ENCODE measurements at regions not wholly inside any gene's neighbourhood (a gene's known extent, or its start where the extent isn't known, plus 50 kb on each side); places are given as distances from the start of the nearest gene placed in this dataset.

DNA sequence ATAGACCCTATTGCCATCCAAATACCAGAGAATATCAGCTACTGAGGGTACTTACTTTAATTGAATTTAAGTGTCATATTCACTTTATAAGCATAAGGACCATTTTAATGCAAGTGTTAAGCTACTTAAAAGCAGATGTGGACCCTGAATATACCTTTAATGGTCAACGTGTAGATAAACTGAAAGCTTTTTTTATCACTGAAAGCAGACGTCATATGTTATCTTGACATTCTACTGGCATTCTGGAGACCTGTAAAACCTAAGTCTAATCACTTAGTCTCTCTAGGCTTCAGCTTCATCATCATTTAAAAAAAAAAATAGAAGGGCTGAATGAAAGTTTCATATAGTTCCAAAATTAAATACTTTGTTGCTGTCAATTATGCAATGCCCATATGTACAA is 116.5 kb downstream of the ELAPOR2 start:
- no peak for DNase-seq

DNA sequence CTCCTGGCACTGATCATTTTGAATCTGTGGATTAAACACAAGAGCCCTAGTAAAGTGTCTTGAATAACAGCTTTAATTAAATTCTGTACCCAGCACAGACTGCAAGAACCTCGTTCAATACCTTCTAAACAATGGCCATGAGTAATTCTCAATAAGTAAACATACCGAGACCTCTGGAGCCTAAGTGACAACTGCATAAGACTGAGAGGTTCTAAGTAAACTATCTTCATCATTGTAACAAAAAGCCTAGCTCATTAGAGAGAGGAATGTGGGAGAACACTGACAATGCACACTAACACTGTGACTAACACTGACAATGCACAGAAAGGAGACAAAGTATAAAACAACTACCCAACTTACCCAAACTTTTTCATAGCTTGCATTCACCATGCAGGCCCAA is 117.4 kb downstream of the ELAPOR2 start:
- DNase-seq: no peak

DNA sequence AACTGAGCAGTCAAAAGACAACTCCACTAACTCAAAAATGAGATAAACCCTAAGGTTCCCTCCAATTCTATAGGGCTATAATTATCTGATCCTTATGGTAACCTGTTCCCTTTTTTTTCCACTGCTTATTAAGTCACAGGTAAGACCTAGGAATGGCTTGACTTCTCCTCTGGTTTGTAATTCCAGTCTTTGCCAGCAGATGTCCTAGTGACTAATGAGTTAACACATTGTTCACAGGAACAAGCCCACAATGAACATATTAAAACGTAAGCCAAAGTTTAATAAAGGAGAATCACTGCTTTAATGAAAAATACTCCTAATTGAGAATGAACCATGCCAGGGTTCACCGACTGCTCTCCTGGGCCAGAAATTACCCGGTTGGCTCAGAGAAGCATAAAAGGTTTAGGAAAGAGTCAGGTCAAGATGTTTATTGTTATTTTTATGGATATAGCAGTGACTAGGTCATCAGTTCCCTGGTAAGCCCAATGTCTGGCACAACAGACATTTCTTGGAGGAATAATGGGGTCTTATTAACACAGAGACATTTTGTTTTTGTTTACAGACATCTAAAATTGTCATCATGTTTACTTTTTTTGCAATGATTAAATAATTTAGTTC is 120.1 kb downstream of the ELAPOR2 start:
- DNase-seq: peak; percentile 50

DNA sequence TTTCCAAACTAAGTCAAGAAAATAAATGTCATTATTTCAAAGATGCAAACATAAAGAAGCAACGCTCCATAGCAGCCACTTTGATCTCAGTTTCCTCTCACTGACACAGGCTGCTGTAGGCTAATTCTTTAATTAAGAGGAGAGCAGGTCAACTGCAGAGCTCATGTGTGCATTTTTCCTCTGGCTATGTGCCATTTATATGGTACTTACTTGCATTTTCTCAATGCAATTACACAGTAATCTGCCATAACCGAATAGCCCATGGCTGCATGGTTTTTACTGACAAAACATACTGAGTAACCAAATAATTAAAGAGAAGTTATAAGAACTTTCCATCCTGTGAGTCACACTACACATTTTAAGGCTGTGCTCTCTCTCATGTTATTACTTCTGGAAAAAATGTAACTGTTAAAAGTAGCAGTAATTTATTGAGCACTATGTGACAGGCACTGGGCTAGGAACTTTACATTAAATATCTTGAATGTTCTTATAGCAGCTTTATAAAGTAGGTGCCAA is 122.0 kb downstream of the ELAPOR2 start:
- no peak for DNase-seq

DNA sequence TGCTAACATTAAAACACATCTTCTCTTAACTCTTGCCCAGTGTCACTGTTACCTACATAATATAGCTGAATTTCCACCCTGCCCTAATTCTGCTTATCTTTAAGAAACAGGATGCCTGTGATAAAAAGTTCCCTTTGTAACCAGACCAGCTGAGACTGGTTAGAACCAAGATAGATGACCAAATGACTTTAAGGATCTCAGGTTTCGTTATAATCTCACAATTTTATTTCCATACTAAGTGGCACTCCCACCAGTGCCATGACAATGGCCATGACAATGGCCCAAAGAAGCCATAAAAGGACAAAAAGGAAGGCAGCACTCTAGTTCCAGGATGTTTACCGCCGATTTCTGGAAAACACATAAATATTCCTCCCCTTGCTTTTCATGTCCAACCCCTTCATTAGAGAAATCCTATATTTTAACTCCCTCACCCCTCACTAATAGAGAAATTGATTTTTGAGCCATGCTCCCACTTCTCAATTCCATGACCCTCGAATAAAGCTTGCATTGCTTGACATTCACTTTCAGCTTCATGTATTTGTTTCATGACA is 126.1 kb downstream of the ELAPOR2 start:
- DNase-seq: no peak

DNA sequence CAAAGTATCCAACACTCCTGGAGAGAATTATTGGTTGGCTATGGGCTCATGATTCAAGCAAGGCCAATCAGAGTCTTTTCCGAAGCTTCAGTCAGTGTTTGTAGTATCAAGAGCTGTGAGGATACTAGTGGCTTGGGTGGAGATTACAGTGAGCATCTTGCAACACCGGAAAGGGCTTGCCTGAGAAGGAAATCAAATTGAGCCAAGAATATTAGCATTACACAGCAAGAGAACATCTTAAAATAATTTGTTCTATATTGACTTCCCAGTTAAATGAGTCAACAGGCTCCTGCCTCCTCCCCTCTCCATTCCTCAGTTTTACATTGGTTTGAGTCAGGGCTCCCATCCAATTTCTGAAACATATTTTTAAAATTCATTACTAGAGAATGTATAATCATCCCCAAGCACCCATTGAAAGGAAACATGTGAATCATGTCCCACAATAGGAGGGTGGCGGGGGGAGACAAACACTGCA is 127.4 kb downstream of the ELAPOR2 start:
- DNase-seq: peak; percentile 84

DNA sequence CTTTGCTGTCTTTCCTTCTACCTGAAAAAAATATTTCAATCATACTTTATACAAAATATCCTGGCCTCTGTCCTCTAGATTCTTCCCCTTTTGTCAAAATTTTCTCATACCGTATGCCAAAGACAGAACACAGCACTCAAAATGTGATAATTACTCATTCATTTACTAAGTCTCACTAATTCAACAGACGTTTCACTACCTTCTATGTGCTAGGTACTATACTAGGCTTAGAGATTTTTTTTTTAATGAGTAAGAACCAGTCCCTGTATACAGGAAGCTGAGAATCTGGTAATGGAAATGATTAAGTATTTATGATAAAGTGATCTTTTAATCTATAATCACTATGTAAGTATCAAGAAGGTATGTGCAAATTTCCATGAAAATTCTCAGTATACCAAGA is 128.0 kb downstream of the ELAPOR2 start:
- no peak for DNase-seq

DNA sequence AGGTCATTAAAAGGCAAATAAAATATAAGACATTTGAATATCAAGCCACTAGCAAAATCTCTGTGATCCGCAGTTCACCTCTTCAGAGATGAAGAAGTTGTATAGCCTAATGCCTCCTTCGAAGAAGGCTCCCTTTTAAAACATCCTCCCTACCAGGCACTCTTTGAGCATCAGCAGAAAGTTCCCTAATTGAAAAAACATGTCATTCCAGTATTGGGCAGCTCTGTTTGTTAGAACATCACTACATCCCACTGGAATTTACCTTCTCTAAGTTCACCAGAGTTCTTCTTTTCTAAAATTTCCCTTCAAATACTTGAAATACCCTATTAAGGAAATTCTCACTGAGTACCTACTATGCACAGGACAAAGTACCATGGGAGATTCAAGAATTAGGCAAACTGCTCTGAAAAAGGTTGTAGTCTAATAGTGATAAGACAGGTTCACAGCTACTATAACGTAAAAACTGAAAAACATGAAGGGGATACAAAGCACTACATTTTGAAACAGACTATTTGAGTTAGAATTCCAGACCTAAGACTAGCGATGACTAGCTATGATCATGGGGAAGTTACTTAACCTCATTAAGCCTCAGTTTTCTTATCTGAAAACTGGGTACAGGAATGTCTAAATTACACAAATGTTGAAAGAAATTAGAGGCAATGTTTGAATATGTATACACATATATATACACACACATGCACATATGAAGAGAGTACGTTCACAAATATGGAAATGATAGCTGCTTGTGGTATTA is 128.7 kb downstream of the ELAPOR2 start:
- DNase-seq: no peak

DNA sequence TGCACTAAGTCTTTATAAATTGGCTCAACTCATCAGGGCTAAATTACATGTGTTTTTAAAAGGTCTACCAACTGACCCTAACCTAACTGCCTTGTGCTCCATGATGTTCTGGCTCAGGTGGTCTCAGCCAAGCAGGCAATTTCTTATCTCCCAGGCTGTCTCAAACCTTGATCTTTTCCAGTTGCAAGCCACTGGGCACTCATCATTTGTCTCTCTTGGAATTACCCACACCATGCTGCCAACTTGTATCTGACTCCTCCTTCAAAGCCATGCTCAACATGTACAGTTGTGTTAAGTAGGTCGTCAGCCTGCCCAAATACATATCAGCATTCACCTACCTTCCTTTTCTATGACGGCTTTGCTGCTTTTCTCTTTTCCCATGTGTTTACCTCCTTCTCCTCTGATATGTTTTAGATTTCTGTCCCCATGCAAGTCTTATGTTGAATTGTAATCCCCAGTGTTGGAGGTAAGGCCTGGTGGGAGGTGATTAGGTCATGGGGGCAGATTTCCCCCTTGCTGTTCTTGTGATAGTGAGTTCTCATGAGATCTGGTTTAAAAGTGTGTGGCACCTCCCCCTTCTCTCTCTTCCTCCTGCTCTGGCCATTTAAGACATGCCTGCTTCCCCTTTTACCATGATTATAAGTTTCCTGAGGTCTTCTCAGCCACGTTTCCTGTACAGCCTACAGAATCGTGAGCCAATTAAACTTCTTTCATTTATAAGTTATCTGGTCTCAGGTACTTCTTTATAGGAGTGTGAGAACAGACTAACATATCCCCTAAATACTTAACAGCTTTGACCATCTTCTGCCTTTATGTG is 130.0 kb downstream of the ELAPOR2 start:
- DNase-seq: no peak

DNA sequence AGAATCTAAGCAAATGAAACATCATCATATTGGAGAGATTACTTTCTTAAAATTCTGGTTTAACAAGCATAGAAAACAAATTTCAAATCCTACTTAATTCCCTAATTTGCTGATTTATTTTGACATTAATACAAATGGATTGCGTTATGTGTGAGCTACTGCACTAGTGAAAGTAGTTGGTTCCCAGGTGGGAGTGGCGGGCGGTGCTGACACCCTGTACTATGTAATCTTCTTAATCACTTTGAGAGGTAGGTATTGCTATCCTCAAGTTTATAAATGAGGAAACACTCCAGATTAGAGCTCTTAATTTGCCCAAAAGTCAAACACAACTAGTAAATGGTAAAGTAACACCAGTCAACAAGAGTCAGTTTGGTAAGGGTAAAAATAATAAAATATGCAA is 131.1 kb downstream of the ELAPOR2 start:
- DNase-seq: no peak

DNA sequence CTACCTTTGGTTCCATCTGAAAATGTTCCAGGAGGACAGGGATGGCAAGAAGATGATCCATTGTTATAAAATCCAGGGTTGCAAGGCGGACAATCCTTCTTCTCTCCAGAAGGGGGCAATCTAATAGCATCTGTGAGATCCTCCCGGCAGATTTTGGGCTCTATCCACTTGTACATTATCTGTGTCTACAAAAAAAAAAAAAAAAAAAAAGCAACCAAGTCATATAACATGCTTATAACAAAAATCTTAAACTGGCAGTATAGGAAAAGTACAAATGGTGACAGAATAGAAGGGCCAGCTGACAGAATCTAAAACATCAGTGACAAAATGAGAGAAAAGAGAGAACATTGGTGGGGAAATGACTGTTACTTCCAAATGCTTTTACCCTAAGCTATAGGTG is 132.7 kb downstream of the ELAPOR2 start:
- DNase-seq: no peak

DNA sequence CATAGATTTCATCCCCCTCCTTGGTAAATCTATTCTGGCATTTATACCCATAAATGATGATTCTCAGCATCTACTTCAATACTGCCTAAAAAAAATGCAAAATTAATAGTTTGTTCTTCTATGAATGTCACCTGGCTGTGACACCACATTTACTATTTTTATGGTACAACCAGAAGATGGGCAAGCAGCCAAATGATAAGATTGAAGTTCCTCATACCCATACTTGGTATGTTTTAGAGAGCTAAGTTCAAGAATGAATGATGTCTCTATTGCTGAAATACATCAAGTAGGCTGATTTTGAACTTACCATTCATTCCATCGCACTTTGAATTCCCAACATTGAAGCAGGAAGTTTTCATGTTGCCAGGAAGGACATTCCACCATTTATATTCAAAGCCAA is 134.2 kb downstream of the ELAPOR2 start:
- no peak for DNase-seq

DNA sequence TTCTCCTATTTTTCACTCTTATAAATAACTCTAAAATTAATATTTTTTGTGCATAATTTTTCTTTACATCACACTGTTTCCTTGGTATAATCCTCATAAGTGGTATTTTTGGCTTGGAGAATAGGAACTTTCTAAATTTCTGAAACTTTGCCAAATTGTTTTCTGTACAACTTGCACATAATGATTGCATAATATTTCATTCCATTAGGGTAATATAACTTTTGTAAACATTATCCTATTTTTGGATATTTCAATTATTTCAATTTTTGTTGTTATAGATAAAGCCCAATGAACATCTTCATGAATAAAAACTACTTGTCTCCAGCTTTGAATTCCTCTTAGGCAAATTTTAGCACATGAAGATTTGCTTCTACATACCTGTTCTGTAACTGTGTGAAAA is 135.9 kb downstream of the ELAPOR2 start:
- no peak for DNase-seq

DNA sequence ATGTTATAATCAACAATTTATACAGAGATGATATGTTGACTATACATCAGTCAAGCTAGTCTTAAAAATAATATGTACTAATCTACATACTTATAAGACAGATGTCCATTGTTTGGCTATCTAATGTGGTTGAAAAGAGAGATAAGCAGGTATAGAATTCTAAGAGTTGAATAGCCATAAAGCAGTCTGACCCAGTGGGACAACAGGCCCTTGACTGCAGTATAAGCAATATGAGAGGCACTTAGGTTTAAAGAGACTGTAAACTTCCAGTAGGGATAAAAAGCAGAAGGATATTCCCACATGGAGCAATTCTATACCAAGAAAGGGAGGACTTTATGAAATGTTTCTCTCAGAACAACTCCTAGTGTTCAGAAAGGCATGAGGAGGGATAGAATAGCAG is 139.3 kb downstream of the ELAPOR2 start:
- no peak for DNase-seq

DNA sequence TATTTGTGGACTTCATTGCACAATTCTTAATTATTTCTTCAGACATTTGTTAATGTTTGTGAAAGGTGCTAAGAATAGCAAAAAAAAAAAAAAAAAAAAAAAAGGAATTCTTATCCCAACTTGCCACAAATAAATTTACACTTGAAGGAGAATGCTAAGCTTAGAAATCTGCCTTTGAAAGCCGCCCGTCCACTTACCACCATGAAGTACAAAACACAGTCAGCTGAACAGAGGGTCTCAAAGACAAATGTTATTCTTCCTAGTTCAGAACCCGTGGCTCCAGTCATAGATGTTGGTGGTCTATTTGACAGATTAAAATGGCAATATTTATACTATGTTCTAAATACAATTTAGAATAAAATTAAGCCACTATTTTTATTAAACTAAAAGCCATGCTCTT is 141.2 kb downstream of the ELAPOR2 start:
- DNase-seq: no peak

DNA sequence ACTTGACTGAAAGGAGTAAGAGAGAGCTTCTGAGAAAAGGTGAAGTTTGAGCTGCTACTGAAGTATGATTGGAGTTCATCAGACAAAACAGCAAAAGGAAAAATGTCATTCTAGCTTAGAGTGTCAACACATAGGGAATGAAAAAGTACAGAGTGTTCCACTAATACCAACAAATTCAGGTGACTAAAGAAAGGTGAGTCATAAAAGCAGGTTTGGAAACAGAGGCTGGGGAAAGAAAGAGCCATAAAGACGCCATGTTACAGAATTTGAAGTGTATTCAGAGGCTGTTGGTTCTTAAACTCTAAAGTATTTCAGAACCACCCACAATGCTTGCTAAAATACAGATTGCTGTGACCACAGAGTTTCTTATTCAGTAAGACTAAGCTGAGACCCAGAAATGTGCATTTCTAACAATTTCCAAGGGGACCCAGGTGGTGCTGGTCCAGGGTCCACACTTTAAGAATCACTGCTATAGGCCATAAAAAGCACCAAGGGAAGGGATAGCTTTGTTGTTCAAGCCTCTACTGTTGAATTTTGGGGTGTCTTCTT is 143.1 kb downstream of the ELAPOR2 start:
- no peak for DNase-seq

DNA sequence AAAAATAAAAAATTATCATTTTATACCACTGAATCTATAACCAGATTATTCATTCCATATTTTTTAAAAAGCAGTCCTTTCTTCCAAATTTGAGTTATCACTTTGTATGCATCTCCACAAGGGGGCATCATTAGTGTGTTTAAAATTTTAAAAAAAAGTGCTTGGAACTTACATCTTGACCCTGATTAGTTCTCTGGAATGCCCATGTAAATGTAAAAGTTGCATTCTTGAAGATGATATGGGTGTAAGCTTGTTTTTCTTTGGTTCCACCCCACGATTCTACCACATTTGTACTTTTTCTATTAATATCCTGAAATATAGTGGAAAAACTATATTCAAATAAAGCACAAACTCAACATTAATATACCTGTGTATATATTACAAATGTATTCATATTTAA is 144.9 kb downstream of the ELAPOR2 start:
- DNase-seq: no peak
